AG04449 (cell line): ENCODE measurements at regions not wholly inside any gene's neighbourhood (a gene's known extent, or its start where the extent isn't known, plus 50 kb on each side); places are given as distances from the start of the nearest gene placed in this dataset.

Source experiments
- CTCF ChIA-PET: fragments of 350-600 bp; formaldehyde crosslinking; extraction: SDS; loops from one replicate; lab custom pipeline; 2021; ENCODE audit warnings: antibody characterized with exemption; lab: Yijun Ruan, JAX
- POLR2A ChIA-PET: fragments of 400-600, 350-600 bp; formaldehyde crosslinking; extraction: SDS; loops from one replicate; lab custom pipeline; 2020; ENCODE audit warnings: antibody characterized with exemption, inconsistent platforms; lab: Yijun Ruan, JAX
- DNase-seq: peaks from one replicate; pipeline ENCODE4 v3.0.0-alpha.2; 2010; ENCODE audit warnings: low read depth, low spot score
- H3K4me3 ChIP-seq: 2 replicates; pipeline ENCODE4 v1.5.1; 2011; ENCODE audit warnings: low read depth, mild to moderate bottlenecking, control low read depth, low read length
- TF ChIP-seq, protein P1 (sequence below): IDR thresholded peaks from one replicate; pipeline ENCODE4 v1.5.1; 2011; ENCODE audit warnings: mild to moderate bottlenecking, moderate library complexity, low read length, control low read depth, inconsistent platforms; ENCODE audit not compliant: insufficient read depth; ENCODE audit errors: missing control alignments

DNA sequence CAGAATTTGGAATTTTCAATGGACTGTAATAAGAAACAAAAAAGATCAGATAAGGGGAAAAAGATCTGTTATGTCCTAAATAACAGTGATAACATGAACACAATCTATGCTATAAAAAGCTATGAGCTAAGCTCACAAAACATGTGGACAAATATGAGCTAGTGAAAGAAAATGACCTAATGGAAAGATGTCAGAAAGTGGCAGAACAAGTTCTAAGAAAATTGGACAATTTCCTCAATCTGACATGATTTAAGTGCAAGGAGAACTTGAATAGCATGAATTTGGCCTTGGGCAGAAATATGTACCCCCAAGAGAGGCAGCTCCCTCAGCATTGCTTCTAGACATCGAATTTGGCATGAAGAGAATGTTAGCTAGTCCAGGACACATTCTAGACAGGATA lies 212.0 kb upstream of the PGR start:
- H3K4me3 ChIP-seq = no peak overlapping the region
- ChIA-PET POLR2A (no interaction called here), CTCF (no interaction called here)
- no peak for DNase-seq
- TF ChIP-seq, protein P1, sequence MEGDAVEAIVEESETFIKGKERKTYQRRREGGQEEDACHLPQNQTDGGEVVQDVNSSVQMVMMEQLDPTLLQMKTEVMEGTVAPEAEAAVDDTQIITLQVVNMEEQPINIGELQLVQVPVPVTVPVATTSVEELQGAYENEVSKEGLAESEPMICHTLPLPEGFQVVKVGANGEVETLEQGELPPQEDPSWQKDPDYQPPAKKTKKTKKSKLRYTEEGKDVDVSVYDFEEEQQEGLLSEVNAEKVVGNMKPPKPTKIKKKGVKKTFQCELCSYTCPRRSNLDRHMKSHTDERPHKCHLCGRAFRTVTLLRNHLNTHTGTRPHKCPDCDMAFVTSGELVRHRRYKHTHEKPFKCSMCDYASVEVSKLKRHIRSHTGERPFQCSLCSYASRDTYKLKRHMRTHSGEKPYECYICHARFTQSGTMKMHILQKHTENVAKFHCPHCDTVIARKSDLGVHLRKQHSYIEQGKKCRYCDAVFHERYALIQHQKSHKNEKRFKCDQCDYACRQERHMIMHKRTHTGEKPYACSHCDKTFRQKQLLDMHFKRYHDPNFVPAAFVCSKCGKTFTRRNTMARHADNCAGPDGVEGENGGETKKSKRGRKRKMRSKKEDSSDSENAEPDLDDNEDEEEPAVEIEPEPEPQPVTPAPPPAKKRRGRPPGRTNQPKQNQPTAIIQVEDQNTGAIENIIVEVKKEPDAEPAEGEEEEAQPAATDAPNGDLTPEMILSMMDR = no peak

DNA sequence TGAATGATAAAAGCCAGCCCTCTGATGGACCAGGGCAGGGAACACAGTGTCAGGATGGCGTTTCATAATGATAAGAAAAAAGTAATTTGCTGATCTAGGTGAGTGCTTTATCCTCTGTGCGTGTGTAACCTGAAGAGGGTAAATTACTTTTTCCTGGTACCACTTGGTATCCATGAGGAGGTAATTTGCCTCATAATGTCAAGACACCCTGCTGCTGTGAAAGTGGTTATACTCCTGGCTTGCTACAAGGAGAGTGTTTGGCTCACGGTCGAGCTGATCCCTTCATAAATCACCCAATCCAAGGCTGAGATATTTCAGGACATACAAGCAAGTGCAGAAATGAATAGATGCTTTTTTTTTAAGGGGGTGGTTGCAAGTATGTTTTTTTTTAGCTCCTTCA lies 207.2 kb upstream of the PGR start:
- TF ChIP-seq, protein P1 = no peak
- H3K4me3 ChIP-seq = no peak overlapping the region
- DNase-seq = no peak
- ChIA-PET POLR2A (no interaction called here), CTCF (no interaction called here)

DNA sequence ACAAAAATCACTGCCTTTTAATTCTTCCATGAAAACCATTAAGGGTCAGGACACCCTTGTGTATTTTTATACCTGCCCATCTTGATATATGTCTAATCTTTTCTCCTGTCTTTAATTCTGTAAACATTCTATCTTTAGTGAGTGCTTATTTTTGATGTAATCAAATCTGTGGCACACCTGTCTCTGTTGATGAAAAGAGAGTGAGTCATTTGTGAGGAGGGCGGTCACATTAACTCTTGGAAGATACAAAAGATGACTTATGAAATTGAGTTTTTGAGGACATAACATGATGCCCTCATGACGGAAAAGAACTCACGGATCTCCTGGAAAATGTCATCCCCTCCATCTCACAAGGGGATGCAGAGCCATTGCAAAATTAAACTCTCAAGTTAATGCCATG lies 206.5 kb upstream of the PGR start:
- H3K4me3 ChIP-seq = no peak overlapping the region
- TF ChIP-seq, protein P1 = no peak
- DNase-seq = no peak
- POLR2A ChIA-PET = no interaction called here
- CTCF ChIA-PET = no interaction called here

DNA sequence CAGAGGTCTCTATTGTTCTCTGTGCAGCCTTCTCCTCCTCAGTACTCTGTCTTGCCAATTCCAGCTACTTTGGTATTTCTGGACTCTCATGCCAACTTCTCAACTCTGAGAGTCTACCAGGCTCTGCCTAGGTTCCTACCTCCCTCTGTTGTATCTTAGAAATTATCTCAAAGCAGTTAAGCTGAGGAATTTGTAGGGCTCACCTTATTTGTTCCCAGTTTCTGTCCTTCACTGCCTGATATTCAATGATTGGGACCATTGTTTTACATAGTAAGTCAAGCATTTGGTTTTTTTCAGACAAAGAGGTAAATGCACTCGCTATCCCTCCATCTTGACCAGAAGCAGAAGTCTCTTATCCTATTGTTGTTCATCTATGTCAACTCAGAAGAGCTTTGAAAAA lies 205.0 kb upstream of the PGR start:
- TF ChIP-seq, protein P1 = no peak
- DNase-seq = no peak
- CTCF ChIA-PET = no interaction called here
- no peak overlapping the region for H3K4me3 ChIP-seq
- POLR2A ChIA-PET = no interaction called here

DNA sequence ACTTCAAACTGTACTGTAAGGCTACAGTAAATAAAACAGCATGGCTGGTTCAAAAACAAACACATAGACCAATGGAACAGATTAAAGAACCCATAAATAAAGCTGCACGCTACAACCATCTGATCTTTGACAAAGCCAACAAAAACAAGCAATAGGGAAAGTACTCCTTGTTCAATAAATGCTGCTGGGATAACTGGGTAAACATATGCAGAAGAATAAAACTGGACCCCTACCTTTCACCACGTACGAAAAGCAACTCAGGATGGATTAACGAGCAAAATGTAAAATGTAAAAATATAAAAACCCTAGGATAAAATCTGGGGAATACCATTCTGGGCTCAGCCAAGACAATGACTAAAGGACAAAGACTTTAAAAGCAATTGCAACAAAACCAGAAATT lies 201.8 kb upstream of the PGR start:
- ChIA-PET CTCF (no interaction called here), POLR2A (no interaction called here)
- no peak for DNase-seq
- TF ChIP-seq, protein P1 = no peak
- no peak overlapping the region for H3K4me3 ChIP-seq

DNA sequence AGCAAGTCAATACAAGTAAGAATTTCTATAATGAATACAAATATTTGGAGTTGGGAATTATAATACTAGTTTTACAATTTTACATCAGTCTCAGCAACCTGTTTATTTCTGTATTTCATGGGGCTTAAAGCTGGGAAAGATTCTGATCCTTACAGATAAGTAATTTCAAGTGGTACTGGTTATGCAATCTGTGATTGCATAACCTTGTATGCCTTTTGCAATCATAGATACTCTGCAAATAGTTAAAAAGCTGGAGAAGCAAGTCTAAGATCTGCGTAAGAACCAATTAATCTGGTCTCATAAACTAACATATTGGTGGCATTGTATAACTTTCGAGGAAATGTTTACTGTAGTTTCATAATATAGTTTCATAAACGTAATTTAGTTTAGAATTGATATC lies 198.3 kb upstream of the PGR start:
- POLR2A ChIA-PET = no interaction called here
- no peak for DNase-seq
- no peak overlapping the region for H3K4me3 ChIP-seq
- CTCF ChIA-PET = no interaction called here
- TF ChIP-seq, protein P1 = no peak

DNA sequence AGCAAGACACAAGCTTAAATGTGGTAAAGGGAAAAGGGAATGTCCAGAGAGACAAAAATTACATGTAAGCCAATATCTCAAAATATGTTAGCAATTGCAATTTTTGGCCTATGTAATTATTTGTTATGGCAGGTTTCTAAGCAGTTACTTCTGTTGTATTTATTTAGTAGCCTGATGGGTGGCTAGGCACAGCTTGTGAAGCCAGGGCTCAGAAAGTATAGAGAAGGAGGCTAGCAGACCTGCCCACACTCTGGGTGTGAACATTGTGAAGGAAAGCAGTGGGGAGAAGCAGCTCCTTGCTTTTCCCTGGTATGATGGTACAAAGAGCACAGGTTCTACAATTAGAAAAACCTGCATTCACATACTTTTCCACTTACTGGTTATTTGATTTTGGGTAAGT lies 196.5 kb upstream of the PGR start:
- ChIA-PET CTCF (no interaction called here), POLR2A (no interaction called here)
- TF ChIP-seq, protein P1 = no peak
- no peak for DNase-seq
- H3K4me3 ChIP-seq = no peak overlapping the region
